A549 (cell line): ENCODE measurements at regions not wholly inside any gene's neighbourhood (a gene's known extent, or its start where the extent isn't known, plus 50 kb on each side); places are given as distances from the start of the nearest gene placed in this dataset.
A peak's percentile ranks its signal among the peaks of the same experiment; 100 is the strongest.

Source experiments
- ATAC-seq, 2 experiments: fragments of 200-7000 bp in 1 of 2; fragments of >200 bp in 1 of 2; cut with Nextera tagmentation in 1 of 2; cut with Tn5 transposase in 1 of 2; 3 replicates each; pipeline versions ENCODE4 v1.8.0 to v1.9.1; 2018 to 2020; ENCODE audit warnings: mild to moderate bottlenecking in 1 of 2, moderate library complexity in 1 of 2
- CTCF ChIA-PET: fragments of 300-600 bp; sonication (Branson Sonifier 250); formaldehyde crosslinking; extraction: SDS; loops from one replicate; lab custom pipeline; 2021; ENCODE audit warnings: antibody characterized with exemption, inconsistent platforms; lab: Yijun Ruan, JAX
- POLR2A ChIA-PET: fragments of 350-600 bp; formaldehyde crosslinking; extraction: SDS; loops from one replicate; lab custom pipeline; 2021; ENCODE audit warnings: antibody characterized with exemption, inconsistent platforms; lab: Yijun Ruan, JAX
- DNase-seq, 2 experiments: peaks; one replicate each; pipeline versions ENCODE4 v3.0.0 to v3.0.0-alpha.2; 2011 to 2016; ENCODE audit warnings: low read depth in 1 of 2, low spot score in 1 of 2
- FAIRE-seq: peaks from 2 replicates; lab custom pipeline; 2011; peaks lifted over from hg19 to GRCh38; lab: Jason Lieb, UNC
- H3K27ac ChIP-seq, 2 experiments: fragments of >200 bp; sonication (Bioruptor Twin); formaldehyde crosslinking; 3 replicates each; pipeline ENCODE4 v1.5.1; 2016 to 2017
- H3K4me1 ChIP-seq: fragments of >200 bp; sonication (Bioruptor Twin); formaldehyde crosslinking; 3 replicates; pipeline ENCODE4 v1.6.1; 2016
- H3K4me2 ChIP-seq: fragments of >200 bp; sonication (Bioruptor Twin); formaldehyde crosslinking; 3 replicates; pipeline ENCODE4 v1.6.1; 2016
- H3K4me3 ChIP-seq: fragments of >200 bp; sonication (Bioruptor Twin); formaldehyde crosslinking; 3 replicates; pipeline ENCODE4 v1.5.1; 2016
- H3K9me3 ChIP-seq: fragments of >200 bp; sonication (Bioruptor Twin); formaldehyde crosslinking; 3 replicates; pipeline ENCODE4 v1.6.1; 2016
- BCL3 ChIP-seq: fragments of >200 bp; sonication (Bioruptor Twin); formaldehyde crosslinking; IDR thresholded peaks from 3 replicates; pipeline ENCODE4 v1.6.1; 2016
- BHLHE40 ChIP-seq: IDR thresholded peaks from 2 replicates; pipeline ENCODE4 v1.6.1; 2012; ENCODE audit warnings: low read depth, low read length, inconsistent platforms
- CBX2 ChIP-seq: fragments of 200-600 bp; sonication (generic); IDR thresholded peaks from 2 replicates; pipeline ENCODE4 v1.6.1; 2016; ENCODE audit warnings: low read depth, mild to moderate bottlenecking, borderline replicate concordance
- CHD4 ChIP-seq: fragments of 200-600 bp; sonication (generic); IDR thresholded peaks from 2 replicates; pipeline ENCODE4 v1.6.1; 2016; ENCODE audit warnings: antibody characterized with exemption, mild to moderate bottlenecking, borderline replicate concordance
- E2F6 ChIP-seq: IDR thresholded peaks from 2 replicates; pipeline ENCODE4 v1.6.1; 2012; ENCODE audit warnings: low read depth, borderline replicate concordance
- ESRRA ChIP-seq: fragments of 150-350 bp; IDR thresholded peaks from 2 replicates; pipeline ENCODE4 v1.6.1; 2014; ENCODE audit warnings: mild to moderate bottlenecking, low read length, borderline replicate concordance
- GATA3 ChIP-seq: IDR thresholded peaks from 2 replicates; pipeline ENCODE4 v1.6.1; 2012; ENCODE audit warnings: borderline replicate concordance
- HDAC2 ChIP-seq: fragments of 200-600 bp; sonication (generic); IDR thresholded peaks from 2 replicates; pipeline ENCODE4 v1.6.1; 2016
- HES2 ChIP-seq: fragments of >200 bp; sonication (Bioruptor Twin); formaldehyde crosslinking; IDR thresholded peaks from 2 replicates; pipeline ENCODE4 v1.6.1; 2016
- HEYL ChIP-seq: fragments of 250-450 bp; sonication (Bioruptor Pico); IDR thresholded peaks from 2 replicates; pipeline ENCODE4 v1.8.0; 2021; ENCODE audit warnings: mild to moderate bottlenecking, moderate library complexity
- HOXA7 ChIP-seq: fragments of 250-450 bp; sonication (Bioruptor Pico); IDR thresholded peaks from 2 replicates; pipeline ENCODE4 v1.5.0; 2020; ENCODE audit warnings: mild to moderate bottlenecking, moderate library complexity
- HOXB5 ChIP-seq: fragments of 250-450 bp; sonication (Bioruptor Pico); IDR thresholded peaks from 2 replicates; pipeline ENCODE4 v1.5.0; 2020; ENCODE audit warnings: mild to moderate bottlenecking, moderate library complexity
- KDM1A ChIP-seq: fragments of 200-600 bp; sonication (generic); IDR thresholded peaks from 2 replicates; pipeline ENCODE4 v1.6.1; 2016; ENCODE audit warnings: low read depth, mild to moderate bottlenecking
- KDM5A ChIP-seq: fragments of 200-600 bp; sonication (generic); IDR thresholded peaks from 2 replicates; pipeline ENCODE4 v1.6.1; 2016; ENCODE audit warnings: antibody characterized with exemption, mild to moderate bottlenecking
- MAFK ChIP-seq: fragments of 450-650 bp; IDR thresholded peaks from 2 replicates; pipeline ENCODE4 v1.6.1; 2014; ENCODE audit not compliant: partially characterized antibody
- MAZ ChIP-seq: fragments of 150-350 bp; IDR thresholded peaks from 2 replicates; pipeline ENCODE4 v1.6.1; 2014; ENCODE audit warnings: antibody characterized with exemption, low read depth, low read length, borderline replicate concordance
- MYC ChIP-seq: IDR thresholded peaks from 2 replicates; pipeline ENCODE4 v1.6.1; 2012; ENCODE audit warnings: mild to moderate bottlenecking, inconsistent platforms, low read length, improper control_type of control experiment, borderline replicate concordance
- NFE2L2 ChIP-seq: fragments of 150-350 bp; conservative IDR thresholded peaks from 2 replicates; pipeline ENCODE4 v1.6.1; 2014; ENCODE audit warnings: low read length
- PHF8 ChIP-seq: fragments of 200-600 bp; sonication (generic); IDR thresholded peaks from 2 replicates; pipeline ENCODE4 v1.6.1; 2016; ENCODE audit warnings: low read depth, mild to moderate bottlenecking, antibody characterized with exemption, moderate library complexity, borderline replicate concordance
- POLR2A ChIP-seq: IDR thresholded peaks from 2 replicates; pipeline ENCODE4 v1.6.1; 2012; ENCODE audit warnings: mild to moderate bottlenecking, low read length
- POLR2AphosphoS2 ChIP-seq: conservative IDR thresholded peaks from 2 replicates; pipeline ENCODE4 v1.6.1; 2012; ENCODE audit warnings: low read length, improper control_type of control experiment, inconsistent platforms
- REST ChIP-seq: fragments of 200-600 bp; sonication (generic); IDR thresholded peaks from 2 replicates; pipeline ENCODE4 v1.6.1; 2016; ENCODE audit warnings: antibody characterized with exemption, mild to moderate bottlenecking, moderate library complexity
- ZC3H11A ChIP-seq: fragments of 450-650 bp; IDR thresholded peaks from 2 replicates; pipeline ENCODE4 v1.6.1; 2014; ENCODE audit warnings: antibody characterized with exemption, mild to moderate bottlenecking
- ZFP36 ChIP-seq: fragments of 450-650 bp; IDR thresholded peaks from 2 replicates; pipeline ENCODE4 v1.6.1; 2014; ENCODE audit warnings: borderline replicate concordance; ENCODE audit not compliant: partially characterized antibody
- ZNF302 ChIP-seq: fragments of 250-450 bp; sonication (Bioruptor Pico); IDR thresholded peaks from 2 replicates; pipeline ENCODE4 v1.9.0; 2021; ENCODE audit warnings: inconsistent platforms, mild to moderate bottlenecking, moderate library complexity
- ZSCAN20 ChIP-seq: fragments of 250-450 bp; sonication (Bioruptor Pico); IDR thresholded peaks from 2 replicates; pipeline ENCODE4 v1.8.0; 2022; ENCODE audit warnings: mild to moderate bottlenecking, moderate library complexity
- WGBS: methylation state at CpG from one replicate; pipeline ENCODE4 v1.1.6; 2017; ENCODE audit errors: missing lambda C conversion rate; 5-methylcytosine and 5-hydroxymethylcytosine counted together

DNA sequence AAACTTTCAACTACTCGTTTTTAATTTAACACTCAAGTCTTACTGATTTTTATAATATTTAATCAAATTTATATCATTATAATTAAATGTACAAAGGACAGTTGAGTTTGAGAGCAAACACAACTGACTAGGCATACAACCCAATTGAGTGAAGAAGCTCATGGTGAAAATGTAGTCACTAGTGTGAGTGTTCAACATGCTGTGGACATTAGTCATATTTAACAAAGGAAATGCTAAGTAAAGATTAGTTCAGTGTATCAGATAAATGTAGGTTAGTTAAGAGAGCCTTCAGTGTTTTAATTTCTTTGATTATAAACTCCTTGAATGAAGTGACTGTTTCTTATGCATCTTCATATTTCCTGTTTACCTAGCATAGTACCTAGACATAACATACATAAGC is 444.2 kb upstream of the GOLIM4 start:
- no peak for DNase-seq
- no peak overlapping the region for H3K4me2 ChIP-seq
- H3K27ac ChIP-seq, result no peak overlapping the region
- no peak for FAIRE-seq
- H3K4me1 ChIP-seq, result no peaks in the 10 kb centered on the region
- no peak for ATAC-seq
- no peak overlapping the region for H3K4me3 ChIP-seq
- WGBS, result 0% methylated on average over 1 of the region's 1 CpG
- ChIA-PET CTCF (no interaction called here), POLR2A (no interaction called here)
- no peaks in the 10 kb centered on the region for H3K9me3 ChIP-seq
- no peak for TF ChIP-seq POLR2AphosphoS2
- no peak for TF ChIP-seq POLR2A
- no peak for TF ChIP-seq GATA3
- TF ChIP-seq ZNF302 (CRISPR knock-in tag), result no peak
- no peak for TF ChIP-seq HOXB5 (CRISPR knock-in tag)
- TF ChIP-seq E2F6, result no peak

- no peak overlapping the region for H3K27ac ChIP-seq
- POLR2A ChIA-PET, result no interaction called here
- no peak overlapping the region for H3K4me3 ChIP-seq
- 14% methylated on average over 3 of the region's 3 CpGs for WGBS
- CTCF ChIA-PET, result no interaction called here
- no peak overlapping the region for H3K4me2 ChIP-seq
- no peaks in the 10 kb centered on the region for H3K9me3 ChIP-seq
- no peaks in the 10 kb centered on the region for H3K4me1 ChIP-seq
- ATAC-seq (no peak), DNase-seq (no peak), FAIRE-seq (no peak)
- TF ChIP-seq MAFK (peak; percentile 19), HES2 (no peak), E2F6 (no peak), POLR2AphosphoS2 (no peak), CHD4 (no peak), CBX2 (no peak)
Observed at GRCh38 chr3:168534761-168535160, 439.0 kb upstream of the GOLIM4 start.

- H3K4me1 ChIP-seq, result no peaks in the 10 kb centered on the region
- ATAC-seq (no peak), DNase-seq (no peak), FAIRE-seq (no peak)
- POLR2A ChIA-PET, result no interaction called here
- H3K27ac ChIP-seq, result no peak overlapping the region
- H3K9me3 ChIP-seq, result no peaks in the 10 kb centered on the region
- H3K4me3 ChIP-seq, result no peak overlapping the region
- 7% methylated on average over 2 of the region's 2 CpGs for WGBS
- no peak for TF ChIP-seq ZFP36
- no peak for TF ChIP-seq KDM5A
- TF ChIP-seq PHF8, result no peak
- TF ChIP-seq NFE2L2, result no peak
- TF ChIP-seq HDAC2, result no peak
- no peak for TF ChIP-seq HOXA7 (CRISPR knock-in tag)
- no peak for TF ChIP-seq KDM1A
- no peak for TF ChIP-seq REST
- TF ChIP-seq HEYL (CRISPR knock-in tag), result no peak
- no peak for TF ChIP-seq ESRRA
- no peak for TF ChIP-seq ZNF302 (CRISPR knock-in tag)
- TF ChIP-seq ZSCAN20, result no peak
- TF ChIP-seq MAZ, result no peak
- no peak for TF ChIP-seq MYC
- TF ChIP-seq POLR2A, result no peak
- TF ChIP-seq ZC3H11A, result no peak
- TF ChIP-seq BCL3, result no peak
- no peak for TF ChIP-seq BHLHE40
- TF ChIP-seq MAFK, result no peak
- CTCF ChIA-PET, result no interaction called here
- no peak overlapping the region for H3K4me2 ChIP-seq
Observed at GRCh38 chr3:168533600-168533999, 437.9 kb upstream of the GOLIM4 start.
